ENCODE measurements at regions not wholly inside any gene's neighbourhood (a gene's known extent, or its start where the extent isn't known, plus 50 kb on each side); places are given as distances from the start of the nearest gene placed in this dataset.
A peak's percentile ranks its signal among the peaks of the same experiment; 100 is the strongest.

DNA sequence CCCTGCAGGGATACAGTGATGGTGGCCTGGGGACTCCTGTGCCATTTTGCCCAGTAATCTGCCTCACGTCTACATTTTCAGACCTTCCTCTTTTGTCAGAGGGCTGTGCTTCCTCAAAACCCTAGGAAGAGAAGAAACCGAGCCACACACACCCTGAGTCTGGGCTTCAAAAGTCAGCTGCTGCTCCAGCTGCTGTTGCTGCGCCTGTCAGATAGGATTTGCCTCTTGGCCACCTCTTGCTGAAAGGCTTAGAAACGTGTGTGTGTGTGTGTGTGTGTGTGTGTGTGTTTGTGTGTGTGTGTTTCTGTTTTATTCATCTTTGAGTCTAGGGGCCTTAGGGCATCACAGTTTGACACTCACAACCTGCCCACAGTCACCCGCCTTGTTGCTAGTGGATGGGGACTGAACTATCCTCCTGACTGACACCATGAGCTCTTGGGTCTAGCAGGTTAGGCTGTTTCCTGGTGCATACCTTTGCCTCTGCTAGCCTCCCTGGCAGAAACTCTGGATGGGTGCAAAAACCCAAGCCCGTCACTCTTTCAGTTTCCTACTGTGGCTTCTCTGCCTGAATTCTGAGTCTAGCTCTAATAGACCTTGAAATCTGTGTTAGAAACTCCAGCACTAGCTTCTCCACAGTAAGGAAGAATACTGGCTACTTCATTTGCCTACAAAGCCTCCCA lies 94.9 kb upstream of the CEP85L start:
- no peaks in the 10 kb centered on the region for H3K27me3 ChIP-seq (ENCODE audit: control insufficient read depth, insufficient read depth, low read length)
- no peaks in the 10 kb centered on the region for H3K4me1 ChIP-seq (ENCODE audit: control insufficient read depth, insufficient read depth, low read length)
- Mint-ChIP-seq H3K4me3 (no peak overlapping the region), H3K4me1 (peaks cover 0 to 12% of the 10 kb centered on the region in 2 donors), H3K27me3 (ENCODE audit: low read depth in 2 of 2) (peaks cover 7 to 13% of the 10 kb centered on the region in 2 donors), H3K9me3 (no peaks in the 10 kb centered on the region), H3K27ac (no peak overlapping the region), H3K36me3 (no peaks in the 10 kb centered on the region)
- intact Hi-C loops (cut with micrococcal nuclease): no loop called here
- no peak for DNase-seq
- no peak for ATAC-seq
- WGBS (ENCODE audit: insufficient coverage): 43% methylated on average over 6 of the region's 6 CpGs
- no peaks in the 10 kb centered on the region for H3K36me3 ChIP-seq (ENCODE audit: control insufficient read depth, insufficient read depth, low read length)
- no peaks in the 10 kb centered on the region for H3K9me3 ChIP-seq (ENCODE audit: control insufficient read depth, insufficient read depth, low read length)
- H3K27ac ChIP-seq (ENCODE audit: low read length): peak overlapping the region; percentile 11
- TF ChIP-seq, protein P1, sequence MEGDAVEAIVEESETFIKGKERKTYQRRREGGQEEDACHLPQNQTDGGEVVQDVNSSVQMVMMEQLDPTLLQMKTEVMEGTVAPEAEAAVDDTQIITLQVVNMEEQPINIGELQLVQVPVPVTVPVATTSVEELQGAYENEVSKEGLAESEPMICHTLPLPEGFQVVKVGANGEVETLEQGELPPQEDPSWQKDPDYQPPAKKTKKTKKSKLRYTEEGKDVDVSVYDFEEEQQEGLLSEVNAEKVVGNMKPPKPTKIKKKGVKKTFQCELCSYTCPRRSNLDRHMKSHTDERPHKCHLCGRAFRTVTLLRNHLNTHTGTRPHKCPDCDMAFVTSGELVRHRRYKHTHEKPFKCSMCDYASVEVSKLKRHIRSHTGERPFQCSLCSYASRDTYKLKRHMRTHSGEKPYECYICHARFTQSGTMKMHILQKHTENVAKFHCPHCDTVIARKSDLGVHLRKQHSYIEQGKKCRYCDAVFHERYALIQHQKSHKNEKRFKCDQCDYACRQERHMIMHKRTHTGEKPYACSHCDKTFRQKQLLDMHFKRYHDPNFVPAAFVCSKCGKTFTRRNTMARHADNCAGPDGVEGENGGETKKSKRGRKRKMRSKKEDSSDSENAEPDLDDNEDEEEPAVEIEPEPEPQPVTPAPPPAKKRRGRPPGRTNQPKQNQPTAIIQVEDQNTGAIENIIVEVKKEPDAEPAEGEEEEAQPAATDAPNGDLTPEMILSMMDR (IDR thresholded peaks at IDR 0.05): no peak
- H3K4me3 ChIP-seq (ENCODE audit: low read length): no peak overlapping the region

DNA sequence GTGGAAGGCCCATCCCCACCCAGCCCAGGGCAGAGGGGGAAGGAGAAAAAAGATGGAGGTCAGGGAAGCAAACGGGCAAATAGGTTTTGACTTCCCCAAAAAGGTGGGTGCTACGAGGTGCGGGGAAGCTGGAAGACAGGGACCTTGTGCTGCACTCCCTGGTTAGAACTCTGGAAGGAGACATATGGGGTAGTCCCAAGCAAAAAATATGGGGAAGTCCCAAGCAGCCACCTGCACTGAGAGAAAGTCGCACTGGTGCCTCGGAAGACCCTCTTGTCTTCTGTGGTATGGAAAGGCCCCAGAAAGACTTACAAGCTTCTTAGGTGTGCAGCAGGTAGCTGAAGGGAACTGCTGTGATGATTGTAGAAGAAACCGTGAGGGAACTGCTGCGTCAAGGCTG lies 93.8 kb upstream of the CEP85L start:
- peaks cover 0 to 12% of the 10 kb centered on the region in 2 donors for H3K4me1 Mint-ChIP-seq
- DNase-seq: no peak
- H3K4me1 ChIP-seq (ENCODE audit: control insufficient read depth, insufficient read depth, low read length): no peaks in the 10 kb centered on the region

DNA sequence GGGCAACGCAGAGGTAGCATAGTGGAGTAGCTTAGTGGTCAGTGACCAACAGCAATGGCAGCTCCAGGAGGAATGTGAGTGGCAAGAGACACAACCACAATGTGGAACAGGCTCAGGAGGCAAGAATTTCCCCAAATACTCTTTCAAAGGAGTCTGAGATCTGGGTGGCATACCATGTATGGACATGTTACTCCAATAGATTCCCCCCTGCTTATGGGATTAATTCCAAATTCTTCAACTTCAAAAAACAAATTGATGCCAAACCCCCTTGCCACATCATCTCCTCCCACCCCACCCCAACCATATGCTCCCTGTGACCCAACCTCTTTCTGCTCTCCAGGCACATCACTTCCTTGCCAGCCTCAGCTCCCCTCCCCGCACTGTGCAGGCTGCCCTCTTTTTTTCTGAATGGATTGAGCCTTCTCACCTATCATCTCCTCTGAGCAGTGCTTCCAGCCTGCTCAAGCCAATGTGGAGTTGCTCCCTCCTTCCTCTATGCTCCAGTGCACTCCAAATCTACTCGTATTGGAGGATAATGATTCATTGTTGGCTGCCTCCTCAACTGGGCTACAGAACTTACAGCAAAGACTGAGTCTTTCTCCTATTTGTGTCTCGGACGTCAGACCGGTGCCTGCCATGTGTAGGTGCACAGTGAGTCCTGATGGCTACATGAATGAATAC lies 93.0 kb upstream of the CEP85L start:
- Mint-ChIP-seq H3K27me3 (ENCODE audit: low read depth in 2 of 2) (peaks cover 7 to 13% of the 10 kb centered on the region in 2 donors), H3K4me3 (no peak overlapping the region), H3K27ac (no peak overlapping the region), H3K9me3 (no peaks in the 10 kb centered on the region), H3K36me3 (no peaks in the 10 kb centered on the region), H3K4me1 (peaks cover 0 to 12% of the 10 kb centered on the region in 2 donors)
- no peak overlapping the region for H3K27ac ChIP-seq (ENCODE audit: low read length)
- intact Hi-C loops (cut with micrococcal nuclease): no loop called here
- no peaks in the 10 kb centered on the region for H3K4me1 ChIP-seq (ENCODE audit: control insufficient read depth, insufficient read depth, low read length)
- no peaks in the 10 kb centered on the region for H3K36me3 ChIP-seq (ENCODE audit: control insufficient read depth, insufficient read depth, low read length)
- WGBS (ENCODE audit: insufficient coverage): 95% methylated on average over 6 of the region's 6 CpGs
- no peaks in the 10 kb centered on the region for H3K9me3 ChIP-seq (ENCODE audit: control insufficient read depth, insufficient read depth, low read length)
- DNase-seq (no peak), ATAC-seq (no peak)
- H3K27me3 ChIP-seq (ENCODE audit: control insufficient read depth, insufficient read depth, low read length): no peaks in the 10 kb centered on the region
- H3K4me3 ChIP-seq (ENCODE audit: low read length): no peak overlapping the region
- TF ChIP-seq, protein P1 (IDR thresholded peaks at IDR 0.05): no peak

More for the DNA sequence above, 93.8 kb upstream of the CEP85L start:
- no peak for ATAC-seq
- H3K4me3 ChIP-seq (ENCODE audit: low read length): no peak overlapping the region
- TF ChIP-seq, protein P1 (IDR thresholded peaks at IDR 0.05): no peak
- no peaks in the 10 kb centered on the region for H3K27me3 ChIP-seq (ENCODE audit: control insufficient read depth, insufficient read depth, low read length)
- H3K27ac ChIP-seq (ENCODE audit: low read length): no peak overlapping the region
- no peaks in the 10 kb centered on the region for H3K36me3 Mint-ChIP-seq
- no peak overlapping the region for H3K4me3 Mint-ChIP-seq
- no peaks in the 10 kb centered on the region for H3K36me3 ChIP-seq (ENCODE audit: control insufficient read depth, insufficient read depth, low read length)
- H3K27me3 Mint-ChIP-seq (ENCODE audit: low read depth in 2 of 2): peaks cover 7 to 13% of the 10 kb centered on the region in 2 donors
- H3K9me3 Mint-ChIP-seq: no peaks in the 10 kb centered on the region
- intact Hi-C loops (cut with micrococcal nuclease): no loop called here
- H3K9me3 ChIP-seq (ENCODE audit: control insufficient read depth, insufficient read depth, low read length): no peaks in the 10 kb centered on the region
- WGBS (ENCODE audit: insufficient coverage): 74% methylated on average over 7 of the region's 7 CpGs
- no peak overlapping the region for H3K27ac Mint-ChIP-seq

All from natural killer cell (primary cell).